H1 (cell line): ENCODE measurements at regions not wholly inside any gene's neighbourhood (a gene's known extent, or its start where the extent isn't known, plus 50 kb on each side); places are given as distances from the start of the nearest gene placed in this dataset.

Experiments used
- CTCF ChIA-PET: fragments of 300-600 bp; sonication (Branson Sonifier 250); formaldehyde crosslinking; loops from one replicate; lab custom pipeline; 2021; ENCODE audit not compliant: partially characterized antibody; lab: Charles Lee
- POLR2A ChIA-PET: fragments of 300-600 bp; sonication (Branson Sonifier 250); formaldehyde crosslinking; loops from one replicate; lab custom pipeline; 2021; ENCODE audit warnings: inconsistent platforms; ENCODE audit not compliant: partially characterized antibody; lab: Charles Lee
- DNase-seq, 2 experiments: peaks; one replicate each; pipeline versions ENCODE4 v3.0.0 to v3.0.0-alpha.2; 2010 to 2022; ENCODE audit warnings: low spot score in 2 of 2, low read depth in 1 of 2, mixed read lengths in 1 of 2
- FAIRE-seq: peaks from 2 replicates; lab custom pipeline; 2011; peaks lifted over from hg19 to GRCh38; lab: Jason Lieb, UNC
- H2AFZ ChIP-seq: 2 replicates; pipeline ENCODE4 v1.8.1; 2012; ENCODE audit warnings: low read length, inconsistent platforms
- H2AK5ac ChIP-seq: 2 replicates; pipeline ENCODE4 v1.6.1; 2013; ENCODE audit warnings: low read depth, low read length
- H2BK120ac ChIP-seq: replicated peaks from 2 replicates; pipeline ENCODE3; 2013; ENCODE audit warnings: low read depth, low read length, inconsistent platforms
- H2BK12ac ChIP-seq: 2 replicates; pipeline ENCODE4 v1.6.1; 2013; ENCODE audit warnings: low read depth, low read length
- H2BK15ac ChIP-seq: 2 replicates; pipeline ENCODE4 v1.6.1; 2013; ENCODE audit warnings: low read length
- H2BK20ac ChIP-seq: 2 replicates; pipeline ENCODE4 v1.6.1; 2013; ENCODE audit warnings: low read length
- H2BK5ac ChIP-seq: 2 replicates; pipeline ENCODE4 v1.6.1; 2013; ENCODE audit warnings: low read depth, low read length
- H3K14ac ChIP-seq: 2 replicates; pipeline ENCODE4 v1.6.1; 2013; ENCODE audit warnings: inconsistent platforms; ENCODE audit not compliant: insufficient read length
- H3K18ac ChIP-seq: 2 replicates; pipeline ENCODE4 v1.6.1; 2013; ENCODE audit warnings: low read length; ENCODE audit errors: extremely low read depth
- H3K23ac ChIP-seq: 2 replicates; pipeline ENCODE4 v1.6.1; 2013; ENCODE audit warnings: inconsistent platforms; ENCODE audit not compliant: insufficient read length
- H3K23me2 ChIP-seq: 2 replicates; pipeline ENCODE4 v1.6.1; 2013; ENCODE audit warnings: low read depth, low read length
- H3K27ac ChIP-seq: 2 replicates; pipeline ENCODE4 v1.6.1; 2011; ENCODE audit warnings: low read depth, low read length, inconsistent platforms
- H3K27me3 ChIP-seq, 4 experiments: replicated peaks in 1 of 4; 1 replicate in 1 of 4; 2 replicates in 3 of 4; pipeline versions ENCODE4 v1.6.1 to v1.8.1; 2011 to 2013; ENCODE audit warnings: low read length in 3 of 4, mild to moderate bottlenecking in 3 of 4, inconsistent platforms in 2 of 4, mixed read lengths in 2 of 4, moderate library complexity in 1 of 4; ENCODE audit not compliant: control insufficient read depth in 3 of 4, insufficient read depth in 3 of 4; ENCODE audit errors: extremely low read depth in 1 of 4
- H3K36me3 ChIP-seq, 4 experiments: 2 replicates each; pipeline versions ENCODE4 v1.6.1 to v1.8.1; 2011 to 2013; ENCODE audit warnings: mild to moderate bottlenecking in 4 of 4, low read length in 3 of 4, moderate library complexity in 2 of 4, control low read depth in 1 of 4, inconsistent platforms in 1 of 4; ENCODE audit not compliant: insufficient read depth in 4 of 4, control insufficient read depth in 2 of 4
- H3K4ac ChIP-seq: replicated peaks from 2 replicates; pipeline ENCODE3; 2013; ENCODE audit warnings: low read length, low read depth, mixed read lengths, inconsistent platforms; ENCODE audit not compliant: insufficient read length
- H3K4me1 ChIP-seq, 4 experiments: replicated peaks in 1 of 4; 1 replicate in 1 of 4; 2 replicates in 3 of 4; pipeline versions ENCODE4 v1.6.1 to v1.8.1; 2011 to 2013; ENCODE audit warnings: low read length in 3 of 4, inconsistent platforms in 2 of 4, mixed read lengths in 1 of 4; ENCODE audit not compliant: insufficient read depth in 4 of 4, control insufficient read depth in 3 of 4
- H3K4me2 ChIP-seq, 2 experiments: 2 replicates each; pipeline versions ENCODE4 v1.6.1 to v1.8.1; 2011 to 2013; ENCODE audit warnings: low read depth in 2 of 2, low read length in 2 of 2, control low read depth in 1 of 2, inconsistent platforms in 1 of 2, mild to moderate bottlenecking in 1 of 2; ENCODE audit not compliant: insufficient read depth in 1 of 2
- H3K4me3 ChIP-seq, 4 experiments: fragments of 200-600, 300-600 bp in 1 of 4; sonication (generic), shearing (Covaris generic), sonication (Bioruptor Twin) in 1 of 4; 2 replicates each; pipeline versions ENCODE4 v1.5.1 to v1.8.1; 2011 to 2016; ENCODE audit warnings: low read length in 4 of 4, low read depth in 3 of 4, control low read depth in 2 of 4, inconsistent platforms in 2 of 4, mild to moderate bottlenecking in 2 of 4, mixed read lengths in 1 of 4, moderate library complexity in 1 of 4; ENCODE audit not compliant: insufficient read depth in 2 of 4; ENCODE audit errors: extremely low read depth in 1 of 4
- H3K56ac ChIP-seq: replicated peaks from 2 replicates; pipeline ENCODE3; 2013; ENCODE audit warnings: low read depth, mild to moderate bottlenecking, mixed read lengths, low read length, inconsistent platforms; ENCODE audit not compliant: insufficient read length
- H3K79me1 ChIP-seq: 2 replicates; pipeline ENCODE4 v1.6.1; 2013; ENCODE audit warnings: low read depth, low read length, control low read depth
- H3K79me2 ChIP-seq, 2 experiments: 2 replicates each; pipeline versions ENCODE4 v1.6.1 to v1.8.1; 2012 to 2013; ENCODE audit warnings: low read length in 2 of 2, mild to moderate bottlenecking in 2 of 2, inconsistent platforms in 1 of 2; ENCODE audit not compliant: insufficient read depth in 2 of 2, control insufficient read depth in 1 of 2
- H3K9ac ChIP-seq, 4 experiments: replicated peaks in 1 of 4; 1 replicate in 1 of 4; 2 replicates in 3 of 4; pipeline versions ENCODE4 v1.6.1 to v1.8.1; 2011 to 2013; ENCODE audit warnings: low read depth in 3 of 4, low read length in 3 of 4, control low read depth in 2 of 4, mild to moderate bottlenecking in 2 of 4, moderate library complexity in 2 of 4, inconsistent platforms in 1 of 4; ENCODE audit errors: extremely low read depth in 1 of 4
- H3K9me3 ChIP-seq, 2 experiments: 2 replicates each; pipeline versions ENCODE4 v1.6.1 to v1.8.1; 2012 to 2013; ENCODE audit warnings: mild to moderate bottlenecking in 2 of 2, moderate library complexity in 2 of 2, control low read depth in 1 of 2, inconsistent platforms in 1 of 2, low read depth in 1 of 2, low read length in 1 of 2, mixed read lengths in 1 of 2; ENCODE audit not compliant: insufficient read depth in 2 of 2
- H4K20me1 ChIP-seq, 2 experiments: replicated peaks in 1 of 2; 2 replicates each; pipeline versions ENCODE3 to v1.8.1; 2011 to 2013; ENCODE audit warnings: inconsistent platforms in 2 of 2, low read length in 2 of 2, mild to moderate bottlenecking in 1 of 2; ENCODE audit not compliant: insufficient read depth in 2 of 2, control insufficient read depth in 1 of 2
- H4K5ac ChIP-seq: 2 replicates; pipeline ENCODE4 v1.6.1; 2013; ENCODE audit warnings: low read length, low read depth, mixed read lengths, inconsistent platforms; ENCODE audit not compliant: insufficient read length
- H4K8ac ChIP-seq: 2 replicates; pipeline ENCODE4 v1.8.0; 2013; ENCODE audit warnings: mild to moderate bottlenecking, moderate library complexity, low read length, inconsistent platforms; ENCODE audit not compliant: insufficient read depth; ENCODE audit errors: extremely low read depth
- H4K91ac ChIP-seq: replicated peaks from 2 replicates; pipeline ENCODE3; 2013; ENCODE audit warnings: low read length, mixed read lengths, inconsistent platforms; ENCODE audit not compliant: insufficient read length
- WGBS, 2 experiments: shearing (Covaris generic) in 1 of 2; methylation state at CpG; one replicate each; pipeline versions ENCODE4 v1.1.6 to v1.1.7; 2013 to 2015; ENCODE audit warnings: low lambda C conversion rate in 2 of 2, mixed read lengths in 2 of 2, inconsistent platforms in 1 of 2, low coverage in 1 of 2, missing lambda C conversion rate in 1 of 2; ENCODE audit not compliant: insufficient replicate concordance in 2 of 2, insufficient coverage in 1 of 2, insufficient read length in 1 of 2; ENCODE audit errors: extremely low coverage in 1 of 2, missing lambda C conversion rate in 1 of 2; 5-methylcytosine and 5-hydroxymethylcytosine counted together
- TF ChIP-seq, protein P1 (sequence below): IDR thresholded peaks from 2 replicates; pipeline ENCODE4 v1.6.1; 2011; ENCODE audit warnings: low read depth, mild to moderate bottlenecking, low read length; ENCODE audit not compliant: insufficient read depth
- TF ChIP-seq, protein P2 (sequence below): IDR thresholded peaks from 2 replicates; pipeline ENCODE4 v1.6.1; 2012; ENCODE audit warnings: inconsistent platforms

DNA sequence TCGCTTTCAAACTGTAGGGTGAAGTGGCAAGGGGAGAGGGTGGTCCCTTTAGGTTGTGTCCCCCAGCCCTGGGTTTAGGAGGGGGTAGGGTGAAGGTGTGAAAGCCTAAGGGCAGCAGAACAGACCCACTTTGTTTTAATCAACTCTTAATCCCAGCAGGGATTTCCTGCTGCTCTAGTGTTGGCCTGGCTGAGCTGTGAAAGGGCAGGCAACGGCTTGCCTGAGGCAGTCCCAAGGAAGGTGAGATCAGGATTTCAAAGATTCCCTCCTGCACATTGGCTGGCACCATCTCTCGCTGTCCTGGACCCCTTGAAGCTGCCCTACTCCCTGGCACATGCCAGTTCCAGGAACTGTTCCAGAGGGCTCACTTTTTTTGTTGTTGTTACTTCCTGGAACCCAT, 221.3 kb downstream of the INSC start:
- 79% methylated on average over 3 of the region's 3 CpGs; no CpG with 5 or more reads in 1 of the 2 experiments for WGBS, 2 experiments
- no peak overlapping the region for H3K23ac ChIP-seq

More for the DNA sequence above, 221.3 kb downstream of the INSC start:
- TF ChIP-seq, protein P1, sequence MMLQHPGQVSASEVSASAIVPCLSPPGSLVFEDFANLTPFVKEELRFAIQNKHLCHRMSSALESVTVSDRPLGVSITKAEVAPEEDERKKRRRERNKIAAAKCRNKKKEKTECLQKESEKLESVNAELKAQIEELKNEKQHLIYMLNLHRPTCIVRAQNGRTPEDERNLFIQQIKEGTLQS = no peak
- TF ChIP-seq, protein P2, sequence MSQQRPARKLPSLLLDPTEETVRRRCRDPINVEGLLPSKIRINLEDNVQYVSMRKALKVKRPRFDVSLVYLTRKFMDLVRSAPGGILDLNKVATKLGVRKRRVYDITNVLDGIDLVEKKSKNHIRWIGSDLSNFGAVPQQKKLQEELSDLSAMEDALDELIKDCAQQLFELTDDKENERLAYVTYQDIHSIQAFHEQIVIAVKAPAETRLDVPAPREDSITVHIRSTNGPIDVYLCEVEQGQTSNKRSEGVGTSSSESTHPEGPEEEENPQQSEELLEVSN = 0 out of 2 replicates have a peak, but pooled peaks have one; percentile 18
- TF ChIP-seq, all 59 proteins: peak for 1
- no peak overlapping the region for H3K4ac ChIP-seq
- no peak overlapping the region for H2AK5ac ChIP-seq
- no peak overlapping the region; the same call in 1 of the 2 replicates for H2BK5ac ChIP-seq
- no peak overlapping the region for H4K8ac ChIP-seq
- H3K9ac ChIP-seq = no peak overlapping the region
- no peak overlapping the region for H4K5ac ChIP-seq
- H4K20me1 ChIP-seq = no peaks in the 10 kb centered on the region
- no peaks in the 10 kb centered on the region for H3K36me3 ChIP-seq
- no peaks in the 10 kb centered on the region; a peak in 2 of 7 replicates for H3K4me1 ChIP-seq
- H2BK120ac ChIP-seq = no peak overlapping the region
- POLR2A ChIA-PET = no interaction called here
- CTCF ChIA-PET = interaction anchor here (1.2 kb wide), 1 partner anchor 19 kb away, joined by 5 read pairs; no protein-coding TSS in a partner anchor
- no peak overlapping the region for H3K27ac ChIP-seq
- H2BK15ac ChIP-seq = no peak overlapping the region
- no peak overlapping the region for H3K18ac ChIP-seq
- H3K27me3 ChIP-seq = no peaks in the 10 kb centered on the region
- no peak for FAIRE-seq
- H3K79me1 ChIP-seq = no peaks in the 10 kb centered on the region
- 0 out of 2 replicates have a peak overlapping the region, but pooled peaks have one; percentile 82 for H2AFZ ChIP-seq
- H4K91ac ChIP-seq = no peak overlapping the region
- peaks cover 2 to 9% of the 10 kb centered on the region in 2 experiments; a peak in 2 of 4 replicates for H3K9me3 ChIP-seq
- no peak overlapping the region for H3K14ac ChIP-seq
- H3K23me2 ChIP-seq = no peaks in the 10 kb centered on the region
- H3K4me2 ChIP-seq = no peak overlapping the region
- no peak overlapping the region for H2BK20ac ChIP-seq
- H3K79me2 ChIP-seq = no peaks in the 10 kb centered on the region
- no peak overlapping the region for H3K56ac ChIP-seq
- no peak overlapping the region for H3K4me3 ChIP-seq
- no peak for DNase-seq
- no peak overlapping the region for H2BK12ac ChIP-seq
